Stomach (tissue), 8 donors: ENCODE measurements at regions not wholly inside any gene's neighbourhood (a gene's known extent, or its start where the extent isn't known, plus 50 kb on each side); places are given as distances from the start of the nearest gene placed in this dataset.

Experiments used
- DNase-seq, 2 donors: peaks; one replicate each; pipeline versions ENCODE4 v3.0.0 to v3.0.0-alpha.2; 2013 to 2019
- H3K27ac ChIP-seq, 5 donors: fragments of 200-600 bp in 4 of 5; sonication (generic) in 4 of 5; one replicate each; pipeline ENCODE4 v1.5.1; 2013 to 2019; ENCODE audit warnings: mild to moderate bottlenecking in 1 of 5, moderate library complexity in 1 of 5
- H3K27me3 ChIP-seq, 3 donors: fragments of 200-600 bp; sonication (generic); one replicate each; pipeline ENCODE4 v1.5.1; 2017 to 2019; ENCODE audit warnings: mixed run types in 1 of 3
- H3K36me3 ChIP-seq, 4 donors: fragments of 200-600 bp; sonication (generic); 1 replicate in 3 of 4; 2 replicates in 1 of 4; pipeline ENCODE4 v1.5.1; 2016 to 2019
- H3K4me1 ChIP-seq, 4 donors: fragments of 200-600 bp; sonication (generic); one replicate each; pipeline ENCODE4 v1.5.1; 2016 to 2019
- H3K4me3 ChIP-seq, 4 donors: fragments of 200-600 bp; sonication (generic) in 3 of 4; one replicate each; pipeline ENCODE4 v1.5.1; 2016 to 2019; ENCODE audit warnings: mild to moderate bottlenecking in 1 of 4
- H3K9me3 ChIP-seq, 4 donors: fragments of 200-600 bp; sonication (generic); one replicate each; pipeline ENCODE4 v1.5.1; 2016 to 2019
- CTCF ChIP-seq, 7 experiments: fragments of 450-650 bp in 4 of 7; fragments of 200-600 bp in 3 of 7; sonication (generic) in 3 of 7; IDR thresholded peaks; one replicate each; pipeline ENCODE4 v1.5.1; 2016 to 2019; ENCODE audit warnings: antibody characterized with exemption in 7 of 7, control low read depth in 2 of 7, mild to moderate bottlenecking in 1 of 7
- EP300 ChIP-seq: sonication (generic); formaldehyde crosslinking; IDR thresholded peaks from one replicate; pipeline ENCODE4 v1.6.1; 2017; ENCODE audit warnings: antibody characterized with exemption
- POLR2A ChIP-seq, 4 donors: fragments of 450-650 bp; IDR thresholded peaks; one replicate each; pipeline ENCODE4 v1.6.1; 2016; ENCODE audit warnings: antibody characterized with exemption in 4 of 4, control low read depth in 2 of 4, mild to moderate bottlenecking in 1 of 4, moderate library complexity in 1 of 4
- POLR2AphosphoS5 ChIP-seq, 3 donors: sonication (generic); formaldehyde crosslinking; IDR thresholded peaks; one replicate each; pipeline ENCODE4 v1.6.1; 2016; ENCODE audit warnings: antibody characterized with exemption in 3 of 3
- WGBS, 5 donors: extraction: QIAGEN DNeasy Blood & Tissue Kit in 3 of 5; methylation state at CpG; one replicate each; pipeline versions ENCODE4 v1.1.5 to v1.1.7; 2013 to 2018; 5-methylcytosine and 5-hydroxymethylcytosine counted together
- intact Hi-C: fragments of 100-400 bp; cut with DNase I; formaldehyde crosslinking; loops from one replicate; pipeline ENCODE4 v1.15.1; 2023; ENCODE audit warnings: low total_unique reads
- donor health status: healthy with polysubstance abuse.
- donor health status: Bipolar disorder and iron deficiency.
- donor health status: healthy.

DNA sequence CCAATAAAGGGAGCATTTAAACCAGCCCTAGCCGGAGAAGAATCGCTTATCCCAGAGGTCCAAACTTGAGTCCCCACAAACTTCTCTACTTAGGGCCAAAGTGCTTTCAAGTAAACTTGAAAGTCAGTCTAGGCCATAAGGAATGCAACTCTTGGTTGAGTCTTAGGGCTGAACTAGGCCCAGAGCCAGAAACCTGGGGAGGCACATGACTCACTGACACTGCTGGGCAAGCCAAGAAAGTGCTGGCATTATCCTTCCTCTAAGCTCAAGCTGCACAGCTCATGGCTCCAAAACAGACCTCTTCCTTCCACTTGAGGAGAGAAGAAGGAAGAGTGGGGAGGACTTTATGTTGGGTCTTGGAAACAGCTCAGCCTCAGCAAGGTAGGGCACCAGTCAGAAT, 1257.3 kb upstream of the DIAPH2 start:
- TF ChIP-seq EP300, result no peak
- TF ChIP-seq POLR2A (IDR thresholded peaks at IDR 0.05), result no peak
- no peak for TF ChIP-seq POLR2AphosphoS5 (IDR thresholded peaks at IDR 0.05)
- TF ChIP-seq CTCF (IDR thresholded peaks at IDR 0.05), result no peak
- Histone ChIP-seq H3K4me1 (no peaks in the 10 kb centered on the region), H3K27ac (no peak overlapping the region), H3K36me3 (no peaks in the 10 kb centered on the region), H3K27me3 (peaks cover 0 to 4% (median 0%) of the 10 kb centered on the region in 3 donors), H3K9me3 (peaks cover 0 to 5% (median 0%) of the 10 kb centered on the region in 4 donors), H3K4me3 (no peak overlapping the region)
- intact Hi-C loops, result no loop called here
- no peak for DNase-seq
- WGBS, 5 donors, result 71 to 91% (median 84%) methylated on average over 2 of the region's 2 CpGs

- H3K4me1 ChIP-seq, result no peaks in the 10 kb centered on the region
- no peaks in the 10 kb centered on the region for H3K9me3 ChIP-seq
- DNase-seq, result no peak
- TF ChIP-seq CTCF (IDR thresholded peaks at IDR 0.05) (no peak), POLR2A (IDR thresholded peaks at IDR 0.05) (no peak), EP300 (no peak)
- no peak overlapping the region for H3K4me3 ChIP-seq
- intact Hi-C loops, result no loop called here
- no peaks in the 10 kb centered on the region for H3K27me3 ChIP-seq
- no peak overlapping the region for H3K27ac ChIP-seq
- H3K36me3 ChIP-seq, result no peaks in the 10 kb centered on the region
Measured at GRCh38 chrX:95435198-95435597, 1249.4 kb upstream of the DIAPH2 start.

GRCh38 chrX:95441836-95442235, 1242.8 kb upstream of the DIAPH2 start:
- WGBS, 5 donors, result 35 to 51% (median 42%) methylated on average over 4 of the region's 4 CpGs
- H3K4me3 ChIP-seq, result no peak overlapping the region
- no peaks in the 10 kb centered on the region for H3K27me3 ChIP-seq
- H3K36me3 ChIP-seq, result no peaks in the 10 kb centered on the region
- peaks cover 0 to 15% (median 2%) of the 10 kb centered on the region in 4 donors for H3K9me3 ChIP-seq
- intact Hi-C loops, result no loop called here
- H3K27ac ChIP-seq, result no peak overlapping the region
- no peak for DNase-seq
- no peaks in the 10 kb centered on the region for H3K4me1 ChIP-seq
- TF ChIP-seq POLR2AphosphoS5 (IDR thresholded peaks at IDR 0.05) (no peak), CTCF (IDR thresholded peaks at IDR 0.05) (no peak), EP300 (no peak), POLR2A (IDR thresholded peaks at IDR 0.05) (no peak)

DNA sequence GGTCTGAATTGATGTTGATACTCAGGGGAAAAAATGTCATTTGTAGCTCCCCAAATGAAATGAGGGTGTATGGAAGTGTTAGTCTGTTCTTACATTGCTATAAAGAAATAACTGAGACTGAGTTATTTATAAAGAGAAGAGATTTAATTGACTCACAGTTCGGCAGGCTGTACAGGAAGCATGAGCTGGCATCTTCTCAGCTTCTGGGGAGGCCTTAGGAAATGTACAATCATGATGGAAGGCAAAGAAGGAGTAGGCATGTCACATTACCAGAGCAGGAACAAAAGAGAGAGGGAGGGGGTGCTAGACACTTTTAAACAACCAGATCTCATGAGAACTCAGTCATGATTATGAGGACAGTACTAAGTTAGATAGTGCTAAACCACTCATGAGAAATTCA, 1199.9 kb upstream of the DIAPH2 start:
- TF ChIP-seq CTCF (IDR thresholded peaks at IDR 0.05) (no peak), POLR2AphosphoS5 (IDR thresholded peaks at IDR 0.05) (no peak), POLR2A (IDR thresholded peaks at IDR 0.05) (no peak), EP300 (no peak)
- intact Hi-C loops, result no loop called here
- no peak overlapping the region for H3K4me3 ChIP-seq
- H3K27me3 ChIP-seq, result no peaks in the 10 kb centered on the region
- 45 to 89% (median 72%) methylated on average over 1 of the region's 1 CpG for WGBS, 5 donors
- H3K9me3 ChIP-seq, result no peaks in the 10 kb centered on the region
- no peak overlapping the region for H3K27ac ChIP-seq
- no peak for DNase-seq
- no peaks in the 10 kb centered on the region for H3K36me3 ChIP-seq
- no peaks in the 10 kb centered on the region for H3K4me1 ChIP-seq

- H3K36me3 ChIP-seq, result no peaks in the 10 kb centered on the region
- intact Hi-C loops, result no loop called here
- no peaks in the 10 kb centered on the region for H3K4me1 ChIP-seq
- peaks cover 0 to 6% (median 0%) of the 10 kb centered on the region in 4 donors for H3K9me3 ChIP-seq
- no peak overlapping the region for H3K4me3 ChIP-seq
- H3K27ac ChIP-seq, result no peak overlapping the region
- TF ChIP-seq EP300 (no peak), POLR2A (IDR thresholded peaks at IDR 0.05) (no peak), POLR2AphosphoS5 (IDR thresholded peaks at IDR 0.05) (no peak), CTCF (IDR thresholded peaks at IDR 0.05) (no peak)
- no peaks in the 10 kb centered on the region for H3K27me3 ChIP-seq
- no peak for DNase-seq
Measured at GRCh38 chrX:95505721-95506120, 1178.9 kb upstream of the DIAPH2 start.
